GM06990 (cell line): ENCODE measurements at regions not wholly inside any gene's neighbourhood (a gene's known extent, or its start where the extent isn't known, plus 50 kb on each side); places are given as distances from the start of the nearest gene placed in this dataset.

Experiments used
- DNase-seq: peaks from one replicate; pipeline ENCODE4 v3.0.0-alpha.2; 2011; ENCODE audit not compliant: insufficient read length; ENCODE audit errors: extremely low read depth
- H3K27me3 ChIP-seq: replicated peaks from 2 replicates; pipeline ENCODE4 v1.6.0; 2011; ENCODE audit warnings: low read length; ENCODE audit not compliant: control insufficient read depth, insufficient read depth
- H3K36me3 ChIP-seq: 2 replicates; pipeline ENCODE4 v1.5.1; 2011; ENCODE audit warnings: low read length; ENCODE audit not compliant: control insufficient read depth, insufficient read depth
- H3K4me3 ChIP-seq: replicated peaks from 2 replicates; pipeline ENCODE4 v1.5.1; 2011; ENCODE audit warnings: low read depth, mild to moderate bottlenecking, control low read depth, low read length
- TF ChIP-seq, protein P1 (sequence below): IDR thresholded peaks from 2 replicates; pipeline ENCODE4 v1.5.1; 2011; ENCODE audit warnings: low read length, control low read depth, mild to moderate bottlenecking, inconsistent platforms; ENCODE audit not compliant: insufficient read depth, poor library complexity, severe bottlenecking

DNA sequence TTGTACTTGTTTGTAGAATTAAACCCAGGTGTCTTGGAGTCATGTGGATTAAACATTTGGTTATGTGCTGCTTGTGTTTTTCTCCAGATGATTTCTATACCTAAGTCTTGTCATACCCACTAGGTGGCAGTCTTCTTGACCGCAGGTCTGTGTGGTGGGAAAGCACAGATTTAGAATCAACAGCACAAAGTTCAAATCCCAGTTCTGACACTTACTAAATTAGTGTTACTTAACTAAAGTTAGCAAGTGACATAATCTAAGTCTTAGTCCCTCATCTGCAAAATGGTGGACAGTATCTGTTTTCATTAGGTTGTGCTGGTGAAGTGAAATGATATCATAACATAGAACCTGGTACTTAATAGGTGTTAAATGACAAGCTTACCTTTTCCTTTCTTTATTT, 151.0 kb upstream of the ARHGAP5 start:
- Histone ChIP-seq H3K36me3 (no peaks in the 10 kb centered on the region), H3K4me3 (no peak overlapping the region), H3K27me3 (no peaks in the 10 kb centered on the region)
- no peak for DNase-seq
- TF ChIP-seq, protein P1, sequence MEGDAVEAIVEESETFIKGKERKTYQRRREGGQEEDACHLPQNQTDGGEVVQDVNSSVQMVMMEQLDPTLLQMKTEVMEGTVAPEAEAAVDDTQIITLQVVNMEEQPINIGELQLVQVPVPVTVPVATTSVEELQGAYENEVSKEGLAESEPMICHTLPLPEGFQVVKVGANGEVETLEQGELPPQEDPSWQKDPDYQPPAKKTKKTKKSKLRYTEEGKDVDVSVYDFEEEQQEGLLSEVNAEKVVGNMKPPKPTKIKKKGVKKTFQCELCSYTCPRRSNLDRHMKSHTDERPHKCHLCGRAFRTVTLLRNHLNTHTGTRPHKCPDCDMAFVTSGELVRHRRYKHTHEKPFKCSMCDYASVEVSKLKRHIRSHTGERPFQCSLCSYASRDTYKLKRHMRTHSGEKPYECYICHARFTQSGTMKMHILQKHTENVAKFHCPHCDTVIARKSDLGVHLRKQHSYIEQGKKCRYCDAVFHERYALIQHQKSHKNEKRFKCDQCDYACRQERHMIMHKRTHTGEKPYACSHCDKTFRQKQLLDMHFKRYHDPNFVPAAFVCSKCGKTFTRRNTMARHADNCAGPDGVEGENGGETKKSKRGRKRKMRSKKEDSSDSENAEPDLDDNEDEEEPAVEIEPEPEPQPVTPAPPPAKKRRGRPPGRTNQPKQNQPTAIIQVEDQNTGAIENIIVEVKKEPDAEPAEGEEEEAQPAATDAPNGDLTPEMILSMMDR = peak; percentile 68

DNA sequence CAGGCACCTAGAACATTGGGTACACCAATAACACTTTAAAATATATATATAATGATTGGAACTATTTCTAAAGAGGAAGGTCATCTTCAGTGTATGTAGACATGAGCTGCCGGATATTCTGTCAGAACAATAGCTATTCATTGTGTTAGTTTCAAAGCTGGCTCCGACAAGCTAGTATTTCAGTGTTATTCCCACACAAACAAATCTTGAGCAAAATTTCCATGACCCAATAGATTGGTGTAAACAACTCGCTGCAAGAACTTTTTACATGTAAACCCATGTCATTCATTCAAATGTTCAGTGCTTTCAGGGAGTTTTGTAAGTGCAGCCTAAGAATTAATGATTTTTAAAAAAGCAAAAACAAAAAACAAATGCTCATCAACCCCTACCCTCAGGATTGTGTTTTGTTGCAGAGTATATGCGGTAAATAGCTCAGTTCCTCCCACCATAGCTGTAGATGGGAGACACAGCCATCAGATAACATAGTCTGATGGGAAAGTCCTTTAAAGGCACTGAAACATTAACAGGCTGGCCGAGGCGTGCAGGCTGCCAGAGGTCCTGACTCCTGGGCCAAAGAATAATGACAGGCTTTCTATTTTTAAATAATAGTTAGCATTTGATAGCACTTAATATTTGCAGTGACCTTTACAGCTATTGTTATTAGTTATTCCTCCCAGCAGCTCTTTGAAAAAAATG, 150.3 kb upstream of the ARHGAP5 start:
- H3K4me3 ChIP-seq = no peak overlapping the region
- H3K36me3 ChIP-seq = no peaks in the 10 kb centered on the region
- TF ChIP-seq, protein P1 = no peak
- H3K27me3 ChIP-seq = no peaks in the 10 kb centered on the region
- no peak for DNase-seq

DNA sequence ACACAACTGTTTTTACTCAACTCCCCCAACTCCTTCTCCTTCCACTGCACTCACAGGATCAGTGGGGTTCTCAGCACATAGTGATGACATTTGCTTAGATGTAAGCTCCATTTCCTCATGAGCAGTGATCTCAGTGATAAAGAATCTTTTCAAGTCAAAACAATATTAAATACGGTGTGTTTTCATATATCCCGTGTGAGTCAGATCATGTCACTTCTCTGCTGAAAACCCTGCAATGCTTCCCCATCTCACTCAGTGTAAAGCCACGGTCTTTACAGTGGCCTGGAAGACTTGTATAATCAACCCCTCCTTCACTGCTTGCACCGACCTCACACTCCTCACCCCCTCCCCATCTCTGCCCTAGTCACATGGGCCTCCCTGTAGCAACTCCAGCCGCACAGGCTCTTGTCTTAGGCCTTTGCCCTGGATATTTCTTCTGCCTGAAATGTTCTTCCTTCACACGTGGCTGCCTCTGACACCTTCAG, 149.7 kb upstream of the ARHGAP5 start:
- no peaks in the 10 kb centered on the region for H3K27me3 ChIP-seq
- TF ChIP-seq, protein P1 = no peak
- H3K4me3 ChIP-seq = no peak overlapping the region
- DNase-seq = no peak
- no peaks in the 10 kb centered on the region for H3K36me3 ChIP-seq

DNA sequence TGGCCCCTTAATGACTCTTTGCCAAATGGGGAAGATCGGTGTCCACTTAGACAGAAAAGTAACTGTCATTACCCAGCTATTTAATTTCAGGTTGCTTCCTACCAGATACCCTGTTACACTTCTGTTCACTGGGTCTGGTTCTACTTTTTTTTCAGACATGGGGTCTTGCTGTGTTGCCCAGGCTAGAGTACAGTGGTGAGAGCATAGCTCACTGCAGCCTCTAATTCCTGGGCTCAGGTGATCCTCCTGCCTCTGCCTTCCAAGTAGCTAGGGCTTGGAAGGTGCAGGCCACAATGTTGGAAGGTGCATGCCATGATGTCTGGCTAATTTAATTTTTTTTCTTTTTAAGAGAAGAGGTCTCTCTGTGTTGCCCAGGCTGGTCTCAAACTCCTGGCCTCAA, 147.0 kb upstream of the ARHGAP5 start:
- no peaks in the 10 kb centered on the region for H3K36me3 ChIP-seq
- H3K4me3 ChIP-seq = no peak overlapping the region
- TF ChIP-seq, protein P1 = no peak
- H3K27me3 ChIP-seq = no peaks in the 10 kb centered on the region
- no peak for DNase-seq

DNA sequence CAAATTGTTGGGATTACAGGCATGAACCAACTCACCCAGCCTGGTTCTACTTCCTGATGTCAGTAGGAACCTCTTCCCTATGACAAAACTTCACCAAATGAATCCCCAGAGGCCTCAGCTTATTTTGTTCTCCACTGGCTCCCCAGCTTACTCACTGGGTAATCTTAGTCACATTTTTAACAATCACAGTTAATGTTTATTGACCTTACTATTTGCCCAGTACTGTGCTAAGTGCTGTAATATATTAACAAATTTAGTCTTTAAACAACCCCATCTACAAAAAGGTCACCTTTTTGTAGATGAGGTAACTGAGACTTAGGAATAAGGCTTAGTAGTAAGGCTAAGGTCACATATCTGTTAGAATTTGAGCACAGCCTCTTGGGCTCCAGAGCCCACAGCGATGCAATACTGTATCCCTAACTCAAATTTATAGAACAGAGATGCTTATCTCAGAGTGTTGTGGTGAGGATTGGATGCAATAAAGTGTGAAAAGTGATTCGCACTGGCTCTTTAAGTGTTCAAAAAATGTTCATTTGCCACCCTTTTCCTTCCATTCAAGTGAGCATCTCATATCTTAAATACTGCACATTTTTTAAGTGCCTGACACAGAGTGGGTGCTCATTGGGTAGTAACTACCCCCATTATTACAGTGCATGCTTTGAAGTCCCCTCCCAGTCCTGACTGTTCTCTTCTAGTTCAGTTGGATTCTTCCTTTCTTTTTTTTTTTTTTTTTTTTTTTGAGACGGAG, 146.4 kb upstream of the ARHGAP5 start:
- Histone ChIP-seq H3K4me3 (no peak overlapping the region), H3K36me3 (no peaks in the 10 kb centered on the region), H3K27me3 (no peaks in the 10 kb centered on the region)
- DNase-seq = no peak
- TF ChIP-seq, protein P1 = no peak

DNA sequence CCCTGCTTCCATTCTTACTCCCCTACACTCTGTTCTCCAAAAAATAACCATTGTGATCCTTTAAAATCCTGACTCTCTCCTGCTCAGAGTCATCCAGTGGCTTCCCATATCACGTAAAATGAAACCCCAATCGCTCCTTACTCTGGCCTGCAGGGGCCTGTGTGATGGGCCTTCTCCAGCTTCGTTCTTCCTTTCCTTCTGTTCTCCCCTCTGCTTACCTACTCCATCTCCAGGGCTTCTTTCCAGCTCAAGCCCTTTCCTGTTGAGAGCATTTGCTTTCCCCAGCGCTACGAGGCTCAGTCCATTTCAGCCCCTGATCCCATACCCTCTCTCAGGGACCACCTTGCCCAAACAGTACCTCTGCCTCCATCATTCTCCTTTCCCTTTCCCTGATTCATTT, 144.4 kb upstream of the ARHGAP5 start:
- Histone ChIP-seq H3K36me3 (no peaks in the 10 kb centered on the region), H3K27me3 (no peaks in the 10 kb centered on the region), H3K4me3 (no peak overlapping the region)
- TF ChIP-seq, protein P1 = no peak
- no peak for DNase-seq
